ENCODE measurements at regions not wholly inside any gene's neighbourhood (a gene's known extent, or its start where the extent isn't known, plus 50 kb on each side); places are given as distances from the start of the nearest gene placed in this dataset.
"Not testable (repeated sequence)": the region's sequence is repeated elsewhere in the genome, so short reads cannot be mapped to it uniquely, and the experiment has no call there.

DNA sequence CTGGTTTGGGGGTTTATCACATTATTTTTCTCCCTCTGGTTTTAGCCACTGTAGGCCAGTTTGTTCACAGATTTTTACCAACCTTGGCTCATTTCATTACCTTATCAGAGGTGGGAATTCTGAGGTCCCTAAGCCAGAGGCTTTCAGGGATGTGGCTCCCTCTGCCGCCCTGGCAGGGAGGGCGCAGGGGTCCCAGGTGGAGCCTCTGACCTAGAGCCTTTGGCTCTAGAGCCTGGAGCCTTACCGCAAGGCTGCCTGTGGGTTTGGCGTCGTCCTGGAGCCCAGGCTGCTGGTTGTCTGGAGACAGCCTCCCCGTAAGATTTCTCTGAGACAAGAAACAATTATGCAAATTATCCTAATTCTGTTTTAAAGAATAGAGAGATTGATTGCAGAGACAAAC is 188.0 kb downstream of the LMLN start:
- DNase-seq = not testable (repeated sequence)

DNA sequence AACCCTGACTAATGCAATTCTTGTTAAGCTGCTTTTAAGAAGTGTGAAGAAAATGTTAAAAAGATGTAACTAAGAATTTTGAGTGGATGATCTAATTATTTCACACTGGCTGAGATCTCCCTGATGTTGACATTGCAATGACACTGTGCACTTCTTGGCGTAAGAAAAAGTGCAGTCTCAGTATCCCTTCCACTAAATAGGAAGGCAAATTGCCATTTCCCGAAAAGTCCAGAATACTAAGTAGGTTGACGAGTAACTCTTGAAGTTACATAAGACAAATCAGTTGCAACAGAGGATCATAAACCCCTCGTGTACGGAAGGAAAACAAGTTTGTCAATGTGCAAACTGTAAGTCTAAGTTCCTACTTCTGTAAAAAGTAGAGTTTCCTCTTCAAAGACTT is 189.9 kb downstream of the LMLN start:
- DNase-seq = peak; percentile 97

DNA sequence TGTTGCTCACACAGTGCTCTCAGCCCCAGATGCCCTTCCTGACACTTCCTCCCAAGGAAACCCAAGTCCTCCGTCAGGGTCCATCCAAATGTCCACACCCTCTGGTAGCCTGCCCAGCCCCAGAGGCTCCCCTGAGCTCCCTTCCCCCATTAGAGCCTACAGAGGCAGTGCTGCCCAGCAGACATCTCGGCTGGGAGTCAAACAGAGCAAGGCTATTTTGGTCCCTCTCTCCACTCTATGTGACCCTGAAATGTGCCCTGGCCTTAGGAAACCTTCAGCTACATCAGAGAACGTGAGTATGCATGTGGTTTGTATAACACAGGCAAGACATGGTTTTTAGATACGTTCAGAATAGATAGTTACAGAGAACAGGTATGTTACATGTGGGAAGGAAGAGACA is 191.8 kb downstream of the LMLN start:
- not testable (repeated sequence) for DNase-seq

DNA sequence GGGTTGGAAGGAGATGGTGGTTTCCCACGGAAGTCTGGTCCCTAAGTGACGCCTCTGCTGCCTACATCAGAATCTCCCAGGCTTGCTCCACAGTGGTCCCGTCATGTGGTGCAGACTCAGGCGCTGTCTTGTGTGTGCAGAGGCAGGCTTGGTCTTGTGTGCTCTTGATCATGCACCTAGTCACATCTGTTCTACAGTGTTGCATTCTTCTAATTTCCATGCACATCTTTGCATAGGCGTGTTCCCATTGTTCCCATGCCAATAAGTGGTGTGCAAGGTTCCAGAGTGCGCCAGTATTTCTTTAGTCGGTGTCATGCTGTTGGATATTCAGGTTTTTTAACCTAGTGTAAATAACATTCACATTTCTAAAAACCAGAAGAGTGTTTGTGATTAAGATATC is 195.8 kb downstream of the LMLN start:
- not testable (repeated sequence) for DNase-seq

DNA sequence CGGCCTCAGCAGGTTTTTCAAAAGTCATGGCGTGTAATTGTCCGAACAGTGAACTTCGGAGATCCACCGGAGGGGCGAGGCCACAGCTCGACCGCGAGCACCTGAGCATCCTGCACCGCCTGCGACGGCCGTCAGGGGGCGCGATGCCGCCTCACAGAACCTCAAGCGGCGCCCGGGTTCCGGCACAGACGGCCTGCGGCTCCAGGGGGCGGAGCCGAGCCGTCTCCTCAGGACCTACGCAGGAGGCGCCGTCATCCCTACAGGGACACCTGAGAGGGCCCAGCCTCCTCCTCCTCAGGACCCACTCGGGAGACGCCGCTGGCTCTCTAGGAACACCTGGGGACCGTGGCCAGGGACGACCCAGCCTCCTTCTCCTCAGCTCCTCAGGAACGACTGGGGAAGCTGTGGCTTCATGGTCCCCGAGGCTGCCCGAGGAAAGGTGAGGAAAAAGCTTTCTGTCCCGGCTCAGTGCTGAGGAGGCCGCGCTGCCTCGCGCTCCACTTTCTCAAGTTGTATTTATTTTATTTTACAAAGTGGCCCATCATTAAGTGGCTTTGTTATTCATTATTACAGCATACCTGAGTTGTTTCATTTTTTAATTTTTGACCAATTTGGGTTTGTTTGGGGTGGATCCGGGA is 197.3 kb downstream of the LMLN start:
- DNase-seq = not testable (repeated sequence)

DNA sequence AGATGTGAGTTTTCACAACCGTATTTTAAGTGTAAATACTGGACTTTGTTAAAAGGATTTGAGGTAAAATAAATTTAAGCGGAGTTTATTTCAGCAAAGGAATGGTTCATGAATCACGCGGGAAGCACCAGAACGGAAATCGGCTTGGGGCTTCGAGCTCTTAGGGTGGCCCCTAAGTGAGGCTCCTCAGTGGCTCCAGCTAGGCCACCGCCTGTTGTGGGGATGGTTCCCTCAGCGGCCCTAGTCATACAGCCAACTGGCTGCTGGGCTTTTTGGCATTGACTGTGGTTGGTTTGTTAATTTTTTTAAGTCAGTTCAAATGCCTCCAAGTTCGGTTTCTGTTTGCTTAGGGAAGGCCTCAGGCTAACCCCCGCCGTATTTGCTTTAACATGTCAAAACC is 198.0 kb downstream of the LMLN start:
- not testable (repeated sequence) for DNase-seq

DNA sequence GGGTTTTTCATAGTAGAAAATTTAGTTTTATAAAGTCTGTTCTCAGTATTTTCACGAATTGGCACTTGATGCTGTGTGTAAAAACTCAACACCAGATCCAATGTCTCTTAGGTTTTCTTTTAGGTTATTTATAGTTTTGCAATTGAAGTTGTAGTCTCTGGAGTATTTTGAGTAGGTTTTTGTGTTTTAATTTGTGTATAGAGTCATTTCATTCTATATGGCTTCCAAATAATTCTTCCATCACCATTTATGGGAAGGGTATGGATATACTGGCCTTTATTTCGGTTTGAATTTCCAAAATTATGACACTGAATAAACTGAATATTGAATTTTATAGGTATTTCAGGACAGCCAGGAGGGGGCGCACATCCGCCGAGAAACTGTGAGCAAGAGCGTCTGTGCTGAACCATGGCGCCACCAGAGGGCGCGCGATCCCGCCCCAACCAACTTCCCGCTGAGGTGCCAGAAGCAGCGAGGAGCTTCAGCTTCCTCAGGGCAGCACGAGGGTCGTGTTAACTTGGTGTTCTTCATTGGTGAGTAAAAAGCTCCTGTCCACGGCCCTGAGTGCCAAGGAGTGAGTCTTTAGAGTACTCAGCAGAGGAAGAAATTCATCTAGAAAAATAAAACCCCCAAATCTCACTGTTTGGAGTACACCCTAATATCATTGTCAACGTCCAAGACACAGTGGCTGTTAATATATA is 207.5 kb downstream of the LMLN start:
- DNase-seq = peak; percentile 54

DNA sequence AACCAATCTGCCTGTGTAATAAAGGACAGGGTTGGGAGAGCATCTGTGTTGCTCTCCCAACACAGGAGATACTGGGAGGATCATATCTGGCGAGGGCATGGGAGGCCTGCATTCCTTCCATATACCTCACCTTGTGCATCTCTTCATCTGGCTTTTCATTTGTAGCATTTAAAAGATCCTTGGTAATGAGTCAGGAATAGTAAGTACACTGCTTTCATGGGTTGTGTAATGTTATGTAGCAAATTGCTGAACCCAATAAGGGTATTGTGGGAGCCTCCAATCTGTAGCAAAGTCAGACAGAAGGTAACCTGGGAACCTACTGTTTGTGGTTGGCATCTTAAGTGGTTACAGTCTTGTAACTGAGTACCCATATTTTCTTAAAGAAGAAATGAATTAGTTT is 210.8 kb downstream of the LMLN start:
- not testable (repeated sequence) for DNase-seq

DNA sequence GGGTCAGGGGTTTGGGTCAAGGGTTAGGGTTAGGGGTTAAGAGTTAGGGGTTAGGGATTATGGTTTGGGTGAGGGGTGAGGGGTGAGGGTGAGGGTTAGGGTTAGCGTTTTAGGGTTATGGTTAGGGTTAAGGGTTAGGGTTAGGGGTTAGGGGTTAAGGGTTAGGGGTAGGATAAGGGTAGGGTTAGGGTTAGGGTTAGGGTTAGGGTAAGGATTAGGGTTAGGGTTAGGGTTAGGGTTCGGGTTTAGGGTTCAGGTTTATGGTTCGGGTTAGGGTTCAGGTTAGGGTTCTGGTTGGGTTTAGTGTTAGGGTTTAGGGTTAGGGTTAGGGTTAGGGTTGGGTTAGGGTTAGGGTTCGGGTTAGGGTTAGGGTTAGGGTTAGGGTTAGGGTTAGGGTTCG is 213.1 kb downstream of the LMLN start:
- not testable (repeated sequence) for DNase-seq

DNA sequence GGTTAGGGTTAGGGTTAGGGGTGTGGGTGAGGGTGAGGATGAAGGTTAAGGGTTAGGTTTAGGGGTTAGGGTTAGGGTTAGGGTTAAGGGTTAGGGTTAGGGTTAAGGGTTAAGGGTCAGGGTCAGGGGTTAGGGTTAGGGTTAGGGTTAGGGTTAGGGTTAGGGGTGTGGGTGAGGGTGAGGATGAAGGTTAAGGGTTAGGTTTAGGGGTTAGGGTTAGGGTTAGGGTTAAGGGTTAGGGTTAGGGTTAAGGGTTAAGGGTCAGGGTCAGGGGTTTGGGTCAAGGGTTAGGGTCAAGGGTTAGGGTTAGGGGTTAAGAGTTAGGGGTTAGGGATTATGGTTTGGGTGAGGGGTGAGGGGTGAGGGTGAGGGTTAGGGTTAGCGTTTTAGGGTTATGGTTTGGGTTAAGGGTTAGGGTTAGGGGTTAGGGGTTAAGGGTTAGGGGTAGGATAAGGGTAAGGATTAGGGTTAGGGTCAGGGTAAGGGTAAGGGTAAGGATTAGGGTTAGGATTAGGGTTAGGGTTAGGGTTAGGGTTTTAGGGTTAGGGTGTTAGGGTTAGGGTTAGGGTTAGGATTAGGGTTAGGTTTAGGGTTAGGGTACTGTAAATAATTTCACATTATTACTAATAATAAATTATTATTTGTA is 214.0 kb downstream of the LMLN start:
- not testable (repeated sequence) for DNase-seq
